CD4-positive, alpha-beta T cell (primary cell): ENCODE measurements at regions not wholly inside any gene's neighbourhood (a gene's known extent, or its start where the extent isn't known, plus 50 kb on each side); places are given as distances from the start of the nearest gene placed in this dataset.

Source experiments
- ATAC-seq: fragments of 200-7000 bp; cut with Tn5 transposase; one replicate; pipeline ENCODE4 v1.10.0; 2022; ENCODE audit warnings: mild to moderate bottlenecking; ENCODE audit not compliant: poor library complexity
- CTCF ChIA-PET: fragments of 350-600 bp; sonication (Branson Sonifier 250); formaldehyde crosslinking; loops from one replicate; lab custom pipeline; 2021; ENCODE audit warnings: antibody characterized with exemption, inconsistent platforms; lab: Charles Lee
- POLR2A ChIA-PET: fragments of 350-600 bp; sonication (Branson Sonifier 250); formaldehyde crosslinking; loops from one replicate; lab custom pipeline; 2021; ENCODE audit warnings: antibody characterized with exemption, inconsistent platforms; lab: Charles Lee
- DNase-seq, 14 experiments: peaks; one replicate each; pipeline ENCODE4 v3.0.0-alpha.2; 2013 to 2020; ENCODE audit warnings: mixed read lengths in 2 of 14
- H3K27ac ChIP-seq, 2 donors: one replicate each; pipeline versions ENCODE4 v1.5.1 to v1.7.0; 2013; ENCODE audit warnings: low read length in 2 of 2, low read depth in 1 of 2, mild to moderate bottlenecking in 1 of 2
- H3K27me3 ChIP-seq, 2 experiments: 1 replicate in 1 of 2; 2 replicates in 1 of 2; pipeline versions ENCODE4 v1.6.1 to v1.7.0; 2013; ENCODE audit warnings: low read length in 2 of 2, control low read depth in 1 of 2, mild to moderate bottlenecking in 1 of 2, moderate library complexity in 1 of 2; ENCODE audit not compliant: insufficient read depth in 2 of 2, control insufficient read depth in 1 of 2
- H3K36me3 ChIP-seq: one replicate; pipeline ENCODE4 v1.6.1; 2013; ENCODE audit warnings: low read length, control low read depth; ENCODE audit not compliant: insufficient read depth
- H3K4me1 ChIP-seq: one replicate; pipeline ENCODE4 v1.6.1; 2013; ENCODE audit warnings: low read length, control low read depth; ENCODE audit not compliant: insufficient read depth
- H3K4me3 ChIP-seq: one replicate; pipeline ENCODE4 v1.5.1; 2013; ENCODE audit warnings: mild to moderate bottlenecking, low read length, moderate library complexity
- H3K9me3 ChIP-seq, 2 experiments: 1 replicate in 1 of 2; 2 replicates in 1 of 2; pipeline versions ENCODE4 v1.6.1 to v1.7.0; 2013; ENCODE audit warnings: low read length in 2 of 2, mild to moderate bottlenecking in 2 of 2, control low read depth in 1 of 2, moderate library complexity in 1 of 2; ENCODE audit not compliant: control insufficient read depth in 1 of 2, insufficient read depth in 1 of 2
- H3K27ac Mint-ChIP-seq: one replicate; pipeline ENCODE4 v1.8.0; 2020; ENCODE audit warnings: mixed read lengths
- H3K27me3 Mint-ChIP-seq: one replicate; pipeline ENCODE4 v1.8.0; 2021; ENCODE audit warnings: mixed read lengths
- H3K36me3 Mint-ChIP-seq: one replicate; pipeline ENCODE4 v1.8.0; 2021; ENCODE audit warnings: low read depth, mixed read lengths
- H3K4me1 Mint-ChIP-seq: one replicate; pipeline ENCODE4 v1.8.0; 2021; ENCODE audit warnings: low read depth, mixed read lengths
- H3K4me3 Mint-ChIP-seq: one replicate; pipeline ENCODE4 v1.8.0; 2020; ENCODE audit warnings: mild to moderate bottlenecking, mixed read lengths
- H3K9me3 Mint-ChIP-seq: one replicate; pipeline ENCODE4 v1.8.0; 2020; ENCODE audit warnings: mixed read lengths
- CTCF ChIP-seq: fragments of 200-600 bp; IDR thresholded peaks from one replicate; pipeline ENCODE4 v1.8.0; 2022; ENCODE audit warnings: antibody characterized with exemption, mild to moderate bottlenecking
- intact Hi-C, 2 experiments: fragments of 100-400 bp; cut with DNase I in 1 of 2; cut with micrococcal nuclease in 1 of 2; formaldehyde crosslinking; loops; one replicate each; pipeline versions ENCODE4 v1.15.1 to v1.9.0; 2023 to 2025; cut with DNase I, micrococcal nuclease

GRCh38 chr9:86471171-86471815, 117.1 kb upstream of the TUT7 start:
- no peak overlapping the region for H3K4me3 Mint-ChIP-seq
- no peak overlapping the region for H3K27ac Mint-ChIP-seq
- Histone ChIP-seq H3K27ac (no peak overlapping the region), H3K4me1 (no peaks in the 10 kb centered on the region), H3K4me3 (no peak overlapping the region), H3K27me3 (peaks cover 0 to 2% of the 10 kb centered on the region in 2 experiments), H3K36me3 (no peaks in the 10 kb centered on the region), H3K9me3 (no peaks in the 10 kb centered on the region)
- peaks cover 22% of the 10 kb centered on the region for H3K27me3 Mint-ChIP-seq
- no peak for TF ChIP-seq CTCF
- H3K36me3 Mint-ChIP-seq, result no peaks in the 10 kb centered on the region
- H3K9me3 Mint-ChIP-seq, result peaks cover 3% of the 10 kb centered on the region
- ATAC-seq, result no peak
- ChIA-PET POLR2A (no interaction called here), CTCF (no interaction called here)
- intact Hi-C loops, result no loop called here
- DNase-seq, result no peak
- no peaks in the 10 kb centered on the region for H3K4me1 Mint-ChIP-seq

- Histone ChIP-seq H3K36me3 (no peaks in the 10 kb centered on the region), H3K27ac (no peak overlapping the region), H3K4me1 (no peaks in the 10 kb centered on the region), H3K9me3 (no peaks in the 10 kb centered on the region), H3K4me3 (no peak overlapping the region), H3K27me3 (peaks cover 0 to 2% of the 10 kb centered on the region in 2 experiments)
- CTCF ChIA-PET, result no interaction called here
- Mint-ChIP-seq H3K27me3 (peaks cover 26% of the 10 kb centered on the region), H3K36me3 (no peaks in the 10 kb centered on the region), H3K9me3 (peaks cover 3% of the 10 kb centered on the region), H3K4me3 (no peak overlapping the region), H3K27ac (no peak overlapping the region), H3K4me1 (no peaks in the 10 kb centered on the region)
- intact Hi-C loops, result no loop called here
- POLR2A ChIA-PET, result no interaction called here
- no peak for TF ChIP-seq CTCF
- DNase-seq (no peak), ATAC-seq (no peak)
These were observed 116.1 kb upstream of the TUT7 start for GRCh38 chr9:86470326-86470725.

GRCh38 chr9:86469476-86470250, 115.5 kb upstream of the TUT7 start:
- Histone ChIP-seq H3K27me3 (peaks cover 0 to 2% of the 10 kb centered on the region in 2 experiments), H3K27ac (no peak overlapping the region), H3K4me3 (no peak overlapping the region), H3K9me3 (no peaks in the 10 kb centered on the region), H3K4me1 (no peaks in the 10 kb centered on the region), H3K36me3 (no peaks in the 10 kb centered on the region)
- Mint-ChIP-seq H3K4me1 (no peaks in the 10 kb centered on the region), H3K27ac (no peak overlapping the region), H3K36me3 (no peaks in the 10 kb centered on the region), H3K4me3 (no peak overlapping the region), H3K9me3 (peaks cover 3% of the 10 kb centered on the region), H3K27me3 (peaks cover 26% of the 10 kb centered on the region)
- ATAC-seq (no peak), DNase-seq (no peak)
- TF ChIP-seq CTCF, result no peak
- ChIA-PET POLR2A (no interaction called here), CTCF (no interaction called here)
- intact Hi-C loops, result no loop called here
